K562 (cell line): ENCODE measurements at regions not wholly inside any gene's neighbourhood (a gene's known extent, or its start where the extent isn't known, plus 50 kb on each side); places are given as distances from the start of the nearest gene placed in this dataset.

Experiments used
- ARID2 ChIP-seq: fragments of 450-650 bp; IDR thresholded peaks from 2 replicates; pipeline ENCODE4 v1.6.1; 2017; ENCODE audit warnings: antibody characterized with exemption, mild to moderate bottlenecking
- ATF3 ChIP-seq, 2 experiments: fragments of 450-650 bp in 1 of 2; sonication (generic) in 1 of 2; formaldehyde crosslinking in 1 of 2; IDR thresholded peaks in 1 of 2; conservative IDR thresholded peaks in 1 of 2; 2 replicates each; pipeline versions ENCODE4 v1.6.1 to v1.8.1; 2016 to 2023; ENCODE audit warnings: mild to moderate bottlenecking in 2 of 2, moderate library complexity in 2 of 2, inconsistent platforms in 1 of 2, missing genetic modification reagents in 1 of 2
- ATF4 ChIP-seq: fragments of 450-650 bp; formaldehyde crosslinking; IDR thresholded peaks from 2 replicates; pipeline ENCODE4 v1.4.0; 2022; ENCODE audit warnings: mild to moderate bottlenecking, moderate library complexity
- CHAMP1 ChIP-seq: fragments of 450-650 bp; IDR thresholded peaks from 2 replicates; pipeline ENCODE4 v1.6.1; 2016; ENCODE audit warnings: mild to moderate bottlenecking
- FOXP4 ChIP-seq: sonication (generic); formaldehyde crosslinking; IDR thresholded peaks from 2 replicates; pipeline ENCODE4 v1.8.0; 2022; ENCODE audit warnings: mild to moderate bottlenecking, missing genetic modification reagents, borderline replicate concordance
- HSF4 ChIP-seq: fragments of 250-450 bp; sonication (Bioruptor Pico); IDR thresholded peaks from 2 replicates; pipeline ENCODE4 v2.1.2; 2022; ENCODE audit warnings: mild to moderate bottlenecking, moderate library complexity, borderline replicate concordance
- NFE2L1 ChIP-seq: fragments of 450-650 bp; IDR thresholded peaks from 2 replicates; pipeline ENCODE4 v1.6.1; 2016; ENCODE audit warnings: missing genetic modification characterization, low read depth, mild to moderate bottlenecking, missing compliant biosample characterization, moderate library complexity, borderline replicate concordance
- POLR2B ChIP-seq: fragments of 450-650 bp; IDR thresholded peaks from 2 replicates; pipeline ENCODE4 v1.6.1; 2018; ENCODE audit warnings: low read depth; ENCODE audit not compliant: partially characterized antibody
- POLR2H ChIP-seq: IDR thresholded peaks from 2 replicates; pipeline ENCODE4 v1.6.1; 2016; ENCODE audit warnings: missing genetic modification characterization, low read depth, mild to moderate bottlenecking, control low read depth, missing compliant biosample characterization, moderate library complexity
- RBM34 ChIP-seq: fragments of 200-400 bp; formaldehyde crosslinking; IDR thresholded peaks from 2 replicates; pipeline ENCODE4 v1.6.1; 2018; ENCODE audit warnings: low read length, borderline replicate concordance; ENCODE audit not compliant: insufficient read depth
- SMARCA5 ChIP-seq: fragments of 450-650 bp; IDR thresholded peaks from 2 replicates; pipeline ENCODE4 v1.6.1; 2016
- TFAP4 ChIP-seq: sonication (generic); formaldehyde crosslinking; IDR thresholded peaks from 2 replicates; pipeline ENCODE4 v1.8.0; 2022; ENCODE audit warnings: missing genetic modification reagents, mild to moderate bottlenecking, moderate library complexity, borderline replicate concordance
- TRIM24 ChIP-seq, 2 experiments: fragments of 450-650 bp; IDR thresholded peaks; 2 replicates each; pipeline ENCODE4 v1.6.1; 2016
- ZBTB7A ChIP-seq: IDR thresholded peaks from 2 replicates; pipeline ENCODE4 v1.6.1; 2011; ENCODE audit warnings: low read depth, mild to moderate bottlenecking, low read length, moderate library complexity, borderline replicate concordance; ENCODE audit not compliant: control insufficient read depth
- ZNF175 ChIP-seq: fragments of 200-800 bp; sonication (Bioruptor generic); IDR thresholded peaks from 2 replicates; pipeline ENCODE4 v1.6.1; 2016; ENCODE audit warnings: low read depth, mild to moderate bottlenecking, missing genetic modification characterization, missing compliant biosample characterization
- ZNF589 ChIP-seq: fragments of 200-800 bp; sonication (Bioruptor generic); IDR thresholded peaks from 2 replicates; pipeline ENCODE4 v1.6.1; 2016; ENCODE audit warnings: low read depth, missing genetic modification characterization, missing compliant biosample characterization
- ZNF766 ChIP-seq: fragments of 200-800 bp; sonication (Bioruptor generic); conservative IDR thresholded peaks from 2 replicates; pipeline ENCODE4 v1.6.1; 2016; ENCODE audit warnings: missing genetic modification characterization, missing compliant biosample characterization
- ZNF79 ChIP-seq: fragments of 250-450 bp; sonication (Bioruptor Pico); IDR thresholded peaks from 2 replicates; pipeline ENCODE4 v1.4.0; 2020; ENCODE audit warnings: low read depth, mild to moderate bottlenecking, moderate library complexity

GRCh38 chr10:117746541-117747448, 204.2 kb downstream of the EMX2 start (continued):
- TF ChIP-seq ZNF79 (CRISPR knock-in tag) (no peak), RBM34 (no peak), ZNF175 (CRISPR knock-in tag) (peak; percentile 79), CHAMP1 (no peak), NFE2L1 (tag) (no peak), POLR2B (no peak), ZNF766 (0 out of 2 replicates have a peak, but pooled peaks have one; percentile 28), ZBTB7A (no peak), ATF3 (IDR thresholded peaks at IDR 0.05) (peak; percentile 54; the same call in 1 of the 2 replicates), ATF3 (CRISPR knock-in tag; conservative IDR thresholded peaks at IDR 0.05) (no peak), ATF4 (CRISPR knock-in tag) (0 out of 2 replicates have a peak, but pooled peaks have one; percentile 32), TRIM24 (IDR thresholded peaks at IDR 0.05) (peak in 1 of 2 experiments; percentile 18; a peak in 1 of 4 replicates), ZNF589 (CRISPR knock-in tag) (peak; percentile 41; the same call in 1 of the 2 replicates), FOXP4 (CRISPR knock-in tag) (no peak), HSF4 (CRISPR knock-in tag) (no peak), TFAP4 (no peak), ARID2 (no peak), SMARCA5 (peak; percentile 26; the same call in 1 of the 2 replicates), POLR2H (tag) (0 out of 2 replicates have a peak, but pooled peaks have one; percentile 44)
